B cell (primary cell): ENCODE measurements at regions not wholly inside any gene's neighbourhood (a gene's known extent, or its start where the extent isn't known, plus 50 kb on each side); places are given as distances from the start of the nearest gene placed in this dataset.

Source experiments
- ATAC-seq: fragments of 200-7000 bp; cut with Tn5 transposase; one replicate; pipeline ENCODE4 v1.10.0; 2021; ENCODE audit warnings: low read depth, mild to moderate bottlenecking, moderate number of reproducible peaks, moderate library complexity
- CTCF ChIA-PET: fragments of 350-600 bp; sonication (Branson Sonifier 250); formaldehyde crosslinking; loops from one replicate; lab custom pipeline; 2021; ENCODE audit warnings: antibody characterized with exemption, inconsistent platforms; lab: Charles Lee
- POLR2A ChIA-PET: fragments of 350-600 bp; sonication (Branson Sonifier 250); formaldehyde crosslinking; loops from one replicate; lab custom pipeline; 2021; ENCODE audit warnings: antibody characterized with exemption; lab: Charles Lee
- DNase-seq: peaks from one replicate; pipeline ENCODE4 v3.0.0; 2013
- H2AFZ ChIP-seq: 2 replicates; pipeline ENCODE4 v1.6.1; 2012; ENCODE audit warnings: mild to moderate bottlenecking, low read depth, low read length; ENCODE audit not compliant: insufficient read depth, poor library complexity, severe bottlenecking
- H3K27ac ChIP-seq, 2 donors: 1 replicate in 1 of 2; 2 replicates in 1 of 2; pipeline ENCODE4 v1.5.1; 2012 to 2013; ENCODE audit warnings: low read length in 2 of 2, mild to moderate bottlenecking in 2 of 2, moderate library complexity in 1 of 2
- H3K27me3 ChIP-seq, 4 experiments: fragments of 200-600 bp in 1 of 4; sonication (generic) in 1 of 4; replicated peaks in 1 of 4; 1 replicate in 2 of 4; 2 replicates in 2 of 4; pipeline versions ENCODE4 v1.6.1 to v1.7.0; 2013 to 2016; ENCODE audit warnings: low read length in 3 of 4, mild to moderate bottlenecking in 2 of 4, mixed read lengths in 1 of 4, moderate library complexity in 1 of 4; ENCODE audit not compliant: insufficient read depth in 4 of 4, control insufficient read depth in 3 of 4; ENCODE audit errors: control extremely low read depth in 1 of 4
- H3K36me3 ChIP-seq, 2 experiments: replicated peaks in 1 of 2; 1 replicate in 1 of 2; 2 replicates in 1 of 2; pipeline versions ENCODE4 v1.6.1 to v1.7.1; 2013; ENCODE audit warnings: low read length in 1 of 2; ENCODE audit not compliant: insufficient read depth in 2 of 2, control insufficient read depth in 1 of 2; ENCODE audit errors: control extremely low read depth in 1 of 2, extremely low read depth in 1 of 2
- H3K4me1 ChIP-seq, 2 donors: fragments of 200-600 bp in 1 of 2; sonication (generic) in 1 of 2; 1 replicate in 1 of 2; 2 replicates in 1 of 2; pipeline versions ENCODE4 v1.5.1 to v1.6.1; 2013 to 2017; ENCODE audit warnings: low read length in 2 of 2; ENCODE audit not compliant: control insufficient read depth in 2 of 2, insufficient read depth in 2 of 2
- H3K4me2 ChIP-seq: replicated peaks from 2 replicates; pipeline ENCODE3; 2012; ENCODE audit warnings: mild to moderate bottlenecking, low read depth, low read length; ENCODE audit not compliant: poor library complexity, severe bottlenecking
- H3K4me3 ChIP-seq, 5 experiments: fragments of 200-600 bp in 1 of 5; sonication (generic) in 1 of 5; 1 replicate in 3 of 5; 2 replicates in 2 of 5; pipeline versions ENCODE4 v1.5.1 to v1.7.0; 2011 to 2016; ENCODE audit warnings: low read length in 4 of 5, mild to moderate bottlenecking in 4 of 5, low read depth in 2 of 5, control low read depth in 1 of 5, moderate library complexity in 1 of 5; ENCODE audit not compliant: insufficient read depth in 1 of 5; ENCODE audit errors: control extremely low read depth in 1 of 5, extremely low read depth in 1 of 5
- H3K79me2 ChIP-seq: fragments of 200-600 bp; sonication (generic); one replicate; pipeline ENCODE4 v1.6.0; 2016; ENCODE audit warnings: low read length; ENCODE audit not compliant: control insufficient read depth, insufficient read depth
- H3K9ac ChIP-seq: fragments of 200-600 bp; sonication (generic); 2 replicates; pipeline ENCODE4 v1.6.1; 2017; ENCODE audit warnings: mild to moderate bottlenecking, low read length, moderate library complexity
- H3K9me3 ChIP-seq, 3 donors: one replicate each; pipeline versions ENCODE4 v1.6.1 to v1.7.1; 2013; ENCODE audit warnings: low read length in 2 of 3; ENCODE audit not compliant: control insufficient read depth in 2 of 3, insufficient read depth in 1 of 3; ENCODE audit errors: control extremely low read depth in 1 of 3
- H4K20me1 ChIP-seq: 2 replicates; pipeline ENCODE4 v1.6.0; 2012; ENCODE audit warnings: mild to moderate bottlenecking, low read length; ENCODE audit not compliant: insufficient read depth, control insufficient read depth, poor library complexity, severe bottlenecking
- H3K27ac Mint-ChIP-seq: one replicate; pipeline ENCODE4 v1.8.0; 2021; ENCODE audit warnings: mixed read lengths
- H3K27me3 Mint-ChIP-seq: one replicate; pipeline ENCODE4 v1.8.0; 2021; ENCODE audit warnings: mixed read lengths
- H3K4me1 Mint-ChIP-seq: one replicate; pipeline ENCODE4 v1.8.0; 2021; ENCODE audit warnings: mixed read lengths
- H3K4me3 Mint-ChIP-seq: one replicate; pipeline ENCODE4 v1.8.0; 2021; ENCODE audit warnings: mixed read lengths
- H3K9me3 Mint-ChIP-seq: one replicate; pipeline ENCODE4 v1.8.0; 2022; ENCODE audit warnings: mixed read lengths; ENCODE audit not compliant: insufficient read depth
- CTCF ChIP-seq: fragments of 200-600 bp; IDR thresholded peaks from one replicate; pipeline ENCODE4 v1.8.0; 2022; ENCODE audit warnings: antibody characterized with exemption, mild to moderate bottlenecking
- EZH2 ChIP-seq: IDR thresholded peaks from 2 replicates; pipeline ENCODE4 v1.6.1; 2012; ENCODE audit warnings: borderline replicate concordance, low read depth, mild to moderate bottlenecking, moderate library complexity, low read length; ENCODE audit not compliant: insufficient read depth, poor library complexity, severe bottlenecking
- intact Hi-C: fragments of 100-400 bp; cut with micrococcal nuclease; formaldehyde crosslinking; loops from one replicate; pipeline ENCODE4 v1.10.0; 2022

GRCh38 chr3:59213860-59214259 lies 164.0 kb upstream of the CFAP20DC start:
- H4K20me1 ChIP-seq: no peaks in the 10 kb centered on the region
- H3K27me3 Mint-ChIP-seq: no peaks in the 10 kb centered on the region
- no peak for ATAC-seq
- no peak overlapping the region for H3K4me2 ChIP-seq
- no peak overlapping the region for H3K27ac Mint-ChIP-seq
- no peaks in the 10 kb centered on the region for H3K4me1 Mint-ChIP-seq
- no peaks in the 10 kb centered on the region for H3K9me3 ChIP-seq
- intact Hi-C loops: loop anchor here (5.0 kb wide), 1 partner anchor 572 kb away; no protein-coding TSS in a partner anchor
- no peak overlapping the region for H3K27ac ChIP-seq
- no peak overlapping the region for H3K9ac ChIP-seq
- H2AFZ ChIP-seq: no peak overlapping the region
- H3K4me3 ChIP-seq: no peak overlapping the region
- H3K27me3 ChIP-seq: no peaks in the 10 kb centered on the region
- H3K4me1 ChIP-seq: no peaks in the 10 kb centered on the region
- H3K4me3 Mint-ChIP-seq: no peak overlapping the region
- DNase-seq: no peak
- ChIA-PET POLR2A (no interaction called here), CTCF (interaction anchor here (1.2 kb wide), 1 partner anchor 644 kb away, joined by 6 read pairs; no protein-coding TSS in a partner anchor)
- H3K9me3 Mint-ChIP-seq: no peaks in the 10 kb centered on the region
- TF ChIP-seq EZH2: no peak
- no peak for TF ChIP-seq CTCF
- no peaks in the 10 kb centered on the region for H3K79me2 ChIP-seq
- no peaks in the 10 kb centered on the region for H3K36me3 ChIP-seq

GRCh38 chr3:59212128-59212779 lies 162.4 kb upstream of the CFAP20DC start:
- TF ChIP-seq CTCF (peak; percentile 81), EZH2 (no peak)
- Histone ChIP-seq H3K4me1 (no peaks in the 10 kb centered on the region), H3K9ac (no peak overlapping the region), H4K20me1 (no peaks in the 10 kb centered on the region), H3K27ac (no peak overlapping the region), H3K4me2 (no peak overlapping the region), H3K79me2 (no peaks in the 10 kb centered on the region), H3K4me3 (no peak overlapping the region), H3K27me3 (no peaks in the 10 kb centered on the region), H3K36me3 (no peaks in the 10 kb centered on the region), H3K9me3 (no peaks in the 10 kb centered on the region), H2AFZ (no peak overlapping the region)
- Mint-ChIP-seq H3K27me3 (peaks cover 9% of the 10 kb centered on the region), H3K4me3 (no peak overlapping the region), H3K9me3 (no peaks in the 10 kb centered on the region), H3K27ac (no peak overlapping the region), H3K4me1 (no peaks in the 10 kb centered on the region)
- ChIA-PET CTCF (interaction anchor here (0.6 to 2.7 kb wide), 11 partner anchors 9 to 1623 kb away, joined by 3 to 26 read pairs (median 4); no protein-coding TSS in a partner anchor), POLR2A (no interaction called here)
- intact Hi-C loops: loop anchor here (1.0 to 5.0 kb wide), 2 partner anchors 363 to 570 kb away; no protein-coding TSS in a partner anchor
- ATAC-seq: no peak
- peak; percentile 50 for DNase-seq
